Neural cell (in vitro differentiated cells): ENCODE measurements at regions not wholly inside any gene's neighbourhood (a gene's known extent, or its start where the extent isn't known, plus 50 kb on each side); places are given as distances from the start of the nearest gene placed in this dataset.

Source experiments
- H2AFZ ChIP-seq: fragments of 200-600, 300-800 bp; sonication (generic), shearing (Covaris generic); 2 replicates; pipeline ENCODE4 v1.6.0; 2014; ENCODE audit warnings: low read depth, mild to moderate bottlenecking, antibody characterized with exemption, low read length, moderate library complexity
- H3F3A ChIP-seq: fragments of 200-600 bp; shearing (Covaris generic); 2 replicates; pipeline ENCODE4 v1.6.1; 2016; ENCODE audit warnings: mild to moderate bottlenecking, moderate library complexity, mixed read lengths, antibody characterized with exemption, low read length; ENCODE audit not compliant: insufficient read depth, poor library complexity, severe bottlenecking
- H3K27ac ChIP-seq: fragments of 200-600, 300-800 bp; sonication (generic), shearing (Covaris generic); 2 replicates; pipeline ENCODE4 v1.5.1; 2014; ENCODE audit warnings: mild to moderate bottlenecking, low read length, moderate library complexity
- H3K27me3 ChIP-seq: fragments of 300-800, 200-600 bp; sonication (generic), shearing (Covaris generic); 2 replicates; pipeline ENCODE4 v1.6.0; 2014; ENCODE audit warnings: mild to moderate bottlenecking, low read depth, low read length, moderate library complexity; ENCODE audit not compliant: insufficient read depth
- H3K36me3 ChIP-seq: fragments of 300-800, 200-600 bp; sonication (generic), shearing (Covaris generic); 2 replicates; pipeline ENCODE4 v1.5.1; 2014; ENCODE audit warnings: mild to moderate bottlenecking, antibody characterized with exemption, low read length, moderate library complexity; ENCODE audit not compliant: insufficient read depth
- H3K4me2 ChIP-seq: fragments of 300-800, 200-600 bp; sonication (generic), shearing (Covaris generic); 2 replicates; pipeline ENCODE4 v1.6.0; 2014; ENCODE audit warnings: mild to moderate bottlenecking, low read length
- H3K4me3 ChIP-seq: fragments of 300-800, 200-600 bp; sonication (generic), shearing (Covaris generic); 2 replicates; pipeline ENCODE4 v1.5.1; 2014; ENCODE audit warnings: mild to moderate bottlenecking, low read length, moderate library complexity
- H3K79me2 ChIP-seq: fragments of 200-600 bp; shearing (Covaris generic); replicated peaks from 2 replicates; pipeline ENCODE4 v1.6.0; 2014; ENCODE audit warnings: mild to moderate bottlenecking, low read length, moderate library complexity; ENCODE audit not compliant: insufficient read depth
- H3K9ac ChIP-seq: fragments of 300-800, 200-600 bp; sonication (generic), shearing (Covaris generic); 2 replicates; pipeline ENCODE4 v1.6.1; 2016; ENCODE audit warnings: mild to moderate bottlenecking, low read length, mixed read lengths
- H3K9me2 ChIP-seq: fragments of 200-600 bp; shearing (Covaris generic); 2 replicates; pipeline ENCODE4 v1.6.1; 2016; ENCODE audit warnings: mild to moderate bottlenecking, low read length, mixed read lengths; ENCODE audit not compliant: insufficient read depth
- H3K9me3 ChIP-seq: fragments of 200-600, 300-800 bp; sonication (generic), shearing (Covaris generic); 2 replicates; pipeline ENCODE4 v1.6.1; 2016; ENCODE audit warnings: mild to moderate bottlenecking, mixed run types, low read length, moderate library complexity, mixed read lengths
- H4K20me1 ChIP-seq: fragments of 200-600 bp; shearing (Covaris generic); 2 replicates; pipeline ENCODE4 v1.6.1; 2016; ENCODE audit warnings: mild to moderate bottlenecking, mixed run types; ENCODE audit not compliant: insufficient read depth
- EP300 ChIP-seq: fragments of 450-650 bp; conservative IDR thresholded peaks from 2 replicates; pipeline ENCODE4 v1.6.1; 2014; ENCODE audit warnings: antibody characterized with exemption, mild to moderate bottlenecking, moderate library complexity; ENCODE audit not compliant: poor library complexity, severe bottlenecking
- EZH2 ChIP-seq: fragments of 200-600, 300-800 bp; shearing (Covaris generic), sonication (generic); IDR thresholded peaks from 2 replicates; pipeline ENCODE4 v1.6.1; 2014; ENCODE audit warnings: antibody characterized with exemption, low read length, borderline replicate concordance, mild to moderate bottlenecking; ENCODE audit not compliant: insufficient read depth, poor library complexity, severe bottlenecking
- MXI1 ChIP-seq: fragments of 450-650 bp; conservative IDR thresholded peaks from 2 replicates; pipeline ENCODE4 v1.6.1; 2014; ENCODE audit warnings: antibody characterized with exemption, mild to moderate bottlenecking; ENCODE audit not compliant: poor library complexity, severe bottlenecking
- POLR2AphosphoS5 ChIP-seq: IDR thresholded peaks from 2 replicates; pipeline ENCODE4 v1.6.1; 2012
- RAD21 ChIP-seq: fragments of 450-650 bp; conservative IDR thresholded peaks from 2 replicates; pipeline ENCODE4 v1.6.1; 2014; ENCODE audit warnings: antibody characterized with exemption, mild to moderate bottlenecking, moderate library complexity
- SMC3 ChIP-seq: fragments of 450-650 bp; conservative IDR thresholded peaks from 2 replicates; pipeline ENCODE4 v1.6.1; 2014; ENCODE audit warnings: antibody characterized with exemption, mild to moderate bottlenecking, moderate library complexity; ENCODE audit not compliant: poor library complexity
- TAF1 ChIP-seq: IDR thresholded peaks from 2 replicates; pipeline ENCODE4 v1.6.1; 2012; ENCODE audit warnings: low read depth
- TF ChIP-seq, protein P1 (sequence below): fragments of 450-650 bp; IDR thresholded peaks from 2 replicates; pipeline ENCODE4 v1.5.1; 2014; ENCODE audit warnings: antibody characterized with exemption, mild to moderate bottlenecking, moderate library complexity; ENCODE audit not compliant: poor library complexity, severe bottlenecking
- TF ChIP-seq, protein P2 (sequence below): IDR thresholded peaks from 2 replicates; pipeline ENCODE4 v1.6.1; 2012; ENCODE audit warnings: borderline replicate concordance

GRCh38 chr4:25528391-25528790 lies 127.3 kb upstream of the SLC34A2 start:
- TF ChIP-seq POLR2AphosphoS5 (no peak), EP300 (no peak), MXI1 (no peak), EZH2 (no peak)
- TF ChIP-seq, protein P1, sequence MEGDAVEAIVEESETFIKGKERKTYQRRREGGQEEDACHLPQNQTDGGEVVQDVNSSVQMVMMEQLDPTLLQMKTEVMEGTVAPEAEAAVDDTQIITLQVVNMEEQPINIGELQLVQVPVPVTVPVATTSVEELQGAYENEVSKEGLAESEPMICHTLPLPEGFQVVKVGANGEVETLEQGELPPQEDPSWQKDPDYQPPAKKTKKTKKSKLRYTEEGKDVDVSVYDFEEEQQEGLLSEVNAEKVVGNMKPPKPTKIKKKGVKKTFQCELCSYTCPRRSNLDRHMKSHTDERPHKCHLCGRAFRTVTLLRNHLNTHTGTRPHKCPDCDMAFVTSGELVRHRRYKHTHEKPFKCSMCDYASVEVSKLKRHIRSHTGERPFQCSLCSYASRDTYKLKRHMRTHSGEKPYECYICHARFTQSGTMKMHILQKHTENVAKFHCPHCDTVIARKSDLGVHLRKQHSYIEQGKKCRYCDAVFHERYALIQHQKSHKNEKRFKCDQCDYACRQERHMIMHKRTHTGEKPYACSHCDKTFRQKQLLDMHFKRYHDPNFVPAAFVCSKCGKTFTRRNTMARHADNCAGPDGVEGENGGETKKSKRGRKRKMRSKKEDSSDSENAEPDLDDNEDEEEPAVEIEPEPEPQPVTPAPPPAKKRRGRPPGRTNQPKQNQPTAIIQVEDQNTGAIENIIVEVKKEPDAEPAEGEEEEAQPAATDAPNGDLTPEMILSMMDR, result no peak
- TF ChIP-seq, protein P2, sequence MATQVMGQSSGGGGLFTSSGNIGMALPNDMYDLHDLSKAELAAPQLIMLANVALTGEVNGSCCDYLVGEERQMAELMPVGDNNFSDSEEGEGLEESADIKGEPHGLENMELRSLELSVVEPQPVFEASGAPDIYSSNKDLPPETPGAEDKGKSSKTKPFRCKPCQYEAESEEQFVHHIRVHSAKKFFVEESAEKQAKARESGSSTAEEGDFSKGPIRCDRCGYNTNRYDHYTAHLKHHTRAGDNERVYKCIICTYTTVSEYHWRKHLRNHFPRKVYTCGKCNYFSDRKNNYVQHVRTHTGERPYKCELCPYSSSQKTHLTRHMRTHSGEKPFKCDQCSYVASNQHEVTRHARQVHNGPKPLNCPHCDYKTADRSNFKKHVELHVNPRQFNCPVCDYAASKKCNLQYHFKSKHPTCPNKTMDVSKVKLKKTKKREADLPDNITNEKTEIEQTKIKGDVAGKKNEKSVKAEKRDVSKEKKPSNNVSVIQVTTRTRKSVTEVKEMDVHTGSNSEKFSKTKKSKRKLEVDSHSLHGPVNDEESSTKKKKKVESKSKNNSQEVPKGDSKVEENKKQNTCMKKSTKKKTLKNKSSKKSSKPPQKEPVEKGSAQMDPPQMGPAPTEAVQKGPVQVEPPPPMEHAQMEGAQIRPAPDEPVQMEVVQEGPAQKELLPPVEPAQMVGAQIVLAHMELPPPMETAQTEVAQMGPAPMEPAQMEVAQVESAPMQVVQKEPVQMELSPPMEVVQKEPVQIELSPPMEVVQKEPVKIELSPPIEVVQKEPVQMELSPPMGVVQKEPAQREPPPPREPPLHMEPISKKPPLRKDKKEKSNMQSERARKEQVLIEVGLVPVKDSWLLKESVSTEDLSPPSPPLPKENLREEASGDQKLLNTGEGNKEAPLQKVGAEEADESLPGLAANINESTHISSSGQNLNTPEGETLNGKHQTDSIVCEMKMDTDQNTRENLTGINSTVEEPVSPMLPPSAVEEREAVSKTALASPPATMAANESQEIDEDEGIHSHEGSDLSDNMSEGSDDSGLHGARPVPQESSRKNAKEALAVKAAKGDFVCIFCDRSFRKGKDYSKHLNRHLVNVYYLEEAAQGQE, result no peak
- H3K9ac ChIP-seq, result no peak overlapping the region

GRCh38 chr4:25531272-25531671 lies 124.4 kb upstream of the SLC34A2 start:
- TF ChIP-seq RAD21 (no peak), EZH2 (no peak), SMC3 (no peak), TAF1 (no peak), POLR2AphosphoS5 (no peak), MXI1 (no peak), EP300 (no peak)
- TF ChIP-seq, protein P1, result no peak
- TF ChIP-seq, protein P2, result no peak
- Histone ChIP-seq H3K9ac (no peak overlapping the region), H3K4me2 (no peak overlapping the region), H3K4me3 (no peak overlapping the region), H3K27me3 (no peaks in the 10 kb centered on the region), H3K36me3 (no peaks in the 10 kb centered on the region), H4K20me1 (no peaks in the 10 kb centered on the region), H3F3A (no peaks in the 10 kb centered on the region), H3K9me2 (no peaks in the 10 kb centered on the region), H3K79me2 (no peaks in the 10 kb centered on the region), H3K27ac (no peak overlapping the region), H3K9me3 (no peaks in the 10 kb centered on the region), H2AFZ (no peak overlapping the region)

More at GRCh38 chr4:25528391-25528790, 127.3 kb upstream of the SLC34A2 start:
- H3K36me3 ChIP-seq, result no peaks in the 10 kb centered on the region
- H3K4me2 ChIP-seq, result no peak overlapping the region
- no peak overlapping the region for H3K27ac ChIP-seq
- no peaks in the 10 kb centered on the region for H3K9me2 ChIP-seq
- H3K9me3 ChIP-seq, result no peaks in the 10 kb centered on the region
- H3K4me3 ChIP-seq, result no peak overlapping the region
- no peak overlapping the region for H2AFZ ChIP-seq
- no peaks in the 10 kb centered on the region for H3K79me2 ChIP-seq
- no peaks in the 10 kb centered on the region for H3K27me3 ChIP-seq
- H3F3A ChIP-seq, result no peaks in the 10 kb centered on the region
- H4K20me1 ChIP-seq, result no peaks in the 10 kb centered on the region
